GF-D8 (cell line): ENCODE measurements at regions not wholly inside any gene's neighbourhood (a gene's known extent, or its start where the extent isn't known, plus 50 kb on each side); places are given as distances from the start of the nearest gene placed in this dataset.

Experiments
- DNase-seq: peaks from one replicate; lab custom pipeline; 2025; lab: John Stamatoyannopoulos, UW

GRCh38 chr15:58235961-58236360 lies 97.8 kb downstream of the AQP9 start:
- no peak for DNase-seq

DNA sequence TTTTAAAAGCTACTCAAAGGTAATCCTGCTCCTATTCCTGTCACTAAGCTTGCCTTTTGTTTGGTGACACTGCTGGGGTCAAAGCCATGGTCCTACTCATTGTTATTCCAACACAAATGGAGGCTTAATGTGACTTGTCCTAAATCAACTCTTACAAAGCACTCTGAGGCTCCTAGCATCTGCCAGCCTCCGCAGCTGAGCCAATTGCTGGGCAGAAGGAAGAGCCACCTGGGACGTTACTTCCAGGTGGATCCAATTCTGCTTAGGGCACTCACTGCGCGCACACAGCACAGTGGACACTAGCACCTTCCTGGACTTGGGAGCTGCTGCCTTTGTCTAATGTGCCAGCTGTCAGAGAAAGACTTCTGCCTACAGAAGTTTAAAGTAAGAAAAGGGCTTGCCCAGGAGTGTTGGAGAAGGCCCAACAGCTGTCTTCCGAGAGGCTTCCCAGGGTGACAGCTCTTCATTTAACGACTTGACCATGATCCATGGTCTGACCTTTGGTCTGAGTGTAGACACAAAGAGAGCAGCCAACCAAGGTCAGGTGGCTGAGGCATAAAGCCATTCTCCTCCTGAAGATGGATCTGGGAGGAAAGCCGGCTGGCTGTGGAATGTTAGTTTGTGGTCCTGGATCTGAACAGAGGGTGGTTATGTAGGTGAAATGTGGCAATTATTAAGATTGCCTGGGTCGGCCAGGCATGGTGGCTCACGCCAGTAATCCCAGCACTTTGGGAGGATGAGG lies 102.2 kb downstream of the AQP9 start:
- DNase-seq = no peak

- DNase-seq = no peak
These were observed 103.7 kb downstream of the AQP9 start for GRCh38 chr15:58241872-58242271.

GRCh38 chr15:58243070-58243469 lies 104.9 kb downstream of the AQP9 start:
- no peak for DNase-seq

- DNase-seq = no peak
These were observed 106.4 kb downstream of the AQP9 start for GRCh38 chr15:58244536-58244935.

DNA sequence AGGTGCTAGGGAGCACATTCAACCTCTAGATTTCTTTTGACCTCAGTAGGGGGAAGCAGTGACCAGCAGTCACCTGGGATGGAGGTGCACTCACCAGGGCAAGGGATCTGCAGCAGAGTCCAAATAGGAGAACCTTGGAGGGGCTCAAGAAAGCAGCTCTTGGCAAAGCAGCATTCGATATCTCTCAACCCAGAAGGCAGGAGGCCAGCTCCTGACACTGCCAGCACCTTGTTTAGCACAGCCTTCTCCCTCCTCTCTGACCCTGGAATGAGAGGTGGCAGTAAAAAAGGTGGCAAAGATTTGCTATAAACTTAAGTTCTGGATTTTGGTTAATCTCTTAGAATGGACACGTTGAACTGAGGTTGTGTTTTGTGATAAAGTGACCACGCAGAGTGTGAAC lies 107.9 kb downstream of the AQP9 start:
- DNase-seq = no peak

- DNase-seq = no peak
These were observed 110.0 kb downstream of the AQP9 start for GRCh38 chr15:58247855-58248842.

DNA sequence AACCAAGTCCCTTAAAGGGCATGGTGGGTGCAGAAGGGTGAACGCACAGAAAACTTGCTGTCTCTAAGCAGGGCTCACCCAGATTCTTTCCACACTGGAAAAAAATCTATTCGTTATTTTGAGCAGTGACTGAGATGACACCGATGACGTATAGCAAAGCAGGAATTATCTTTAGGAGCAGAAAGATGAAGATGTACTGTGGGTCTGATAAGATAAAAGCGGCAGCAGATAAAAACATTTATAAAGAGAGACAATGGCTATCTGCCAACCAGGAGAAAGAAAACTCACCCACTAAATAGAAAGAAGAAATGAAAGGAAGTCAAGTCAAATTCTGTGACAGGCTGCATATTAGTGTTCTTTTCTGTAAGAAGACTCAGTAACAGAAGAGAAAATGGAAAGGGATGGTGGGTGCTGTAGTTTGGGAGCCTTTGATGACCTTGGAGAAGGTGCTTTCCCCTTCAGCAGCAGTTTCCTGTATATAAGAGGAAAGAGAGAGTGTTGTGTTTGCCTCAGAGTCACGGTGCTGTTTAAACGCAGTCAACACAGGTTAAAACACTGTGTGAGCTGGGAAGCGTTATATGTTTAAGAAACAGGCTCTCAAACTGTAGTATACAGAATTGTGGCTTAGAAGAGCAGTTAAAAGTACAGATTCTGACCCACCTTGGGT lies 111.6 kb downstream of the AQP9 start:
- DNase-seq = no peak

GRCh38 chr15:58252586-58253323 lies 114.6 kb downstream of the AQP9 start:
- DNase-seq = no peak

DNA sequence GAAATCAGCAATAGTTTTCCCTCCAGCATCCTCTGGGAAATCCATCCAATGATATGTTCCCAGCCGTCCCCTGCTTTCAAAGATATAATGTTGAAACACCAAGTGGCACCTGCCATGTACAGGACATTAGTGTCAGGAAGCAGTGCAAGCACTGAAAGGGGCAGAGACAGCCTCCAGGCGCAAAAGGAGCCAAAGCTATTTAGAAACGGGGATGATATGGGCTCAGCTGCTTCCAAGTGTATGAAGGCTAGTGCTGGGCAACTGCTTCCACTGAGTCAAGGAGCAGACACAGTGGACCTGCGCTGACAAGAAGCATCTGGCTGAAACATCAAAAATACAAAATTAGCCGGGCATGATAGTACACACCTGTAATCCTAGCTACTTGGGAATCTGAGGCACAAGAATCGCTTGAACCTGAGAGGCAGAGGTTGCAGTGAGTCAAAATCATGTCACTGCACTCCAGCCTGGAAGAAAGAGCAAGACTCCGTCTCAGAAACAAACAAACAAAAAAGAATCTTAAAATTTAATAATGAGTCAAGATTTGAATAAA lies 119.7 kb downstream of the AQP9 start:
- no peak for DNase-seq

- DNase-seq = no peak
These were observed 120.5 kb downstream of the AQP9 start for GRCh38 chr15:58258501-58259292.

- DNase-seq = no peak
These were observed 122.1 kb downstream of the AQP9 start for GRCh38 chr15:58260205-58260724.

- no peak for DNase-seq
These were observed 122.6 kb downstream of the AQP9 start for GRCh38 chr15:58260725-58261267.

- no peak for DNase-seq
These were observed 123.2 kb downstream of the AQP9 start for GRCh38 chr15:58261368-58261767.

DNA sequence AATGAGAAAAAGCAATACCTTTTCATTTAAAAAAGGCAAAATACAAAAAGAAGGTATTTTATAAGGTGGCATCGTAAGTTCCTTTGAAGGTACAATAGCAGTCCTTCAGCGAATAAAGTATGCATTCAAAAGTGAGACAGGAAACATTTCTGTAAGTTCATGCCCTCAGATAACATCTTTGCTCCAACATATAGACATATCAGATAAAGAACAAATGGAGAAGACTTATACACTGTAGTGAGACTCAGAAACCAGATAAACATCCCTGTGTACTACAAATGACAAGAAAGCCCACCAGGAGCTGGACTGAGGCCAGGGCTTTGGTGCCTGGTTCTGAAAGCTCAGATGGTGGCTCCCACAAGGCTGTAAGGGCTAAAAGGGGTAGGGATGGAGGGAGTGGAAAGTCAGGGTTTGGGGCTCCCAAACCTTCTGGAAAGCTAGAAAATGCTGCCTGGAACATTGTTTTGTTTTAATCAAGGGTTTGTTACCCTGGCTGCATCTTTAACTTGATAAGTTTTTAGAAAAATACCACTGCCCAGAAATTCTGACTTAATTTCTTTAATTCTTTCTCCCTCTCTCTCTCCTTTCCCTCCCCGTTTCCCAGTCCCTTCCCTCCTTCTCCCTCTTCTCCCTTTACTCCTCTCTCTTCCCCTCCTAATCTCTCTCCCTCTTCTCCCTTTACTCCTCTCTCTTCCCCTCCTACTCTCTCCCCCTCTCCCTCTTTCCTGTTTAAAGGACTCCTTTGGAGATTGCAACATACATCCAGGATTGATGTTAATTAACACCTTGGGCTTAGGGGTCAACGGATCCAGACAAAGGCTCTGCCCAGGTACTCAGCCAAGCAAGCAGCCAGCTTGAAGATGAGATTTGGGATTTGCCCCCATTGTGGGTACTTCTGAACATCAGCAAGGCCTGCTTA lies 126.1 kb downstream of the AQP9 start:
- no peak for DNase-seq

- no peak for DNase-seq
These were observed 128.9 kb downstream of the AQP9 start for GRCh38 chr15:58267051-58267450.

DNA sequence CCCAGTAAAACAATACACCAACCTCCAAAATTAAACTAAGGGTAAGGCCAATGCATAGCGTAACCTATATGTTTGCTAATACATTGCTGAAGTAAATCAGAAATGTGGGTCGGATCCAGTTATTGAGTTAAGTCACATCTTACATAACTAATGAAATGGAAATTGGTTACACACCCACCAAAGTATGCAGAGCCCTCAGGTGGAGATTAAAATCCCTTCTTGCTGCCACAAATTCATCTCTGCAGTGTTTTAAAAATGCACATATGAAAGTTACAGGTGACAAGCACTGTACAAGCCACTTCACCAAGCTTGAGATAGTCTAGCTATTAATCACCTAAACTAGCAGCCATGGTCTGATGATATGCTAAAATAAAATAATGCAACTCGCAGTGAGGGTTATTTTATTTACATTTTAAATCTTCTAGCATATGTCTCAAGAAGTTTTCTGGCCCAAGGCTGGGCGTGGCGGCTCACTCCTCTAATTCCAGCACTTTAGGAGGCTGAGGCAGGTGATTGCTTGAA lies 130.6 kb downstream of the AQP9 start:
- DNase-seq = no peak

- peak; percentile 13 for DNase-seq
These were observed 131.6 kb downstream of the AQP9 start for GRCh38 chr15:58269455-58270414.
